ENCODE measurements at regions not wholly inside any gene's neighbourhood (a gene's known extent, or its start where the extent isn't known, plus 50 kb on each side); places are given as distances from the start of the nearest gene placed in this dataset.

GRCh38 chr3:176426371-176426770 lies 770.9 kb downstream of the TBL1XR1 start:
- POLR2A ChIA-PET (ENCODE audit: unreplicated experiment), result no interaction called here

GRCh38 chr3:176416870-176417269 lies 780.4 kb downstream of the TBL1XR1 start:
- ChIA-PET POLR2A (ENCODE audit: unreplicated experiment) (no interaction called here), CTCF (no interaction called here)
- Histone ChIP-seq H3K9me2 (ENCODE audit: insufficient read depth) (no peaks in the 10 kb centered on the region), H4K20me1 (ENCODE audit: insufficient read depth) (no peaks in the 10 kb centered on the region), H2AFZ (no peak overlapping the region), H3K27ac (no peak overlapping the region), H3K36me3 (ENCODE audit: low read depth) (no peaks in the 10 kb centered on the region), H3F3A (ENCODE audit: insufficient read depth, low read depth) (no peaks in the 10 kb centered on the region), H3K4me3 (no peak overlapping the region), H3K9me3 (ENCODE audit: insufficient read depth, low read depth) (peaks cover 4% of the 10 kb centered on the region; the same call in 1 of the 2 replicates), H3K4me2 (no peak overlapping the region), H3K27me3 (ENCODE audit: insufficient read depth, low read depth) (no peaks in the 10 kb centered on the region), H3K79me2 (ENCODE audit: low read depth) (no peaks in the 10 kb centered on the region), H3K4me1 (replicated peaks; ENCODE audit: insufficient read depth) (no peaks in the 10 kb centered on the region)
- TF ChIP-seq EZH2 (IDR thresholded peaks at IDR 0.05; ENCODE audit: low read depth) (no peak), CTCF (conservative IDR thresholded peaks at IDR 0.05) (no peak)
- intact Hi-C loops (cut with micrococcal nuclease; ENCODE audit: unreplicated experiment), result no loop called here
- no peak for DNase-seq
- BruUV-seq (replicated peaks), result no TSS peak

More at GRCh38 chr3:176426371-176426770, 770.9 kb downstream of the TBL1XR1 start:
- no peaks in the 10 kb centered on the region for H4K20me1 ChIP-seq (ENCODE audit: insufficient read depth)
- H3K4me2 ChIP-seq, result no peak overlapping the region
- H3K27ac ChIP-seq, result no peak overlapping the region
- BruUV-seq (replicated peaks), result no TSS peak
- H3K27me3 ChIP-seq (ENCODE audit: insufficient read depth, low read depth), result no peaks in the 10 kb centered on the region
- no peaks in the 10 kb centered on the region; the same call in 1 of the 2 replicates for H3F3A ChIP-seq (ENCODE audit: insufficient read depth, low read depth)
- no peak overlapping the region for H3K4me3 ChIP-seq
- no peaks in the 10 kb centered on the region for H3K79me2 ChIP-seq (ENCODE audit: low read depth)
- TF ChIP-seq CTCF (conservative IDR thresholded peaks at IDR 0.05) (no peak), EZH2 (IDR thresholded peaks at IDR 0.05; ENCODE audit: low read depth) (no peak)
- no peaks in the 10 kb centered on the region for H3K9me2 ChIP-seq (ENCODE audit: insufficient read depth)
- no peaks in the 10 kb centered on the region for H3K36me3 ChIP-seq (ENCODE audit: low read depth)
- DNase-seq, result no peak
- CTCF ChIA-PET, result no interaction called here
- intact Hi-C loops (cut with micrococcal nuclease; ENCODE audit: unreplicated experiment), result no loop called here
- no peaks in the 10 kb centered on the region for H3K9me3 ChIP-seq (ENCODE audit: insufficient read depth, low read depth)
- no peaks in the 10 kb centered on the region for H3K4me1 ChIP-seq (replicated peaks; ENCODE audit: insufficient read depth)
- peak overlapping the region; percentile 14; the same call in 1 of the 2 replicates for H2AFZ ChIP-seq

GRCh38 chr3:176415661-176416295 lies 781.5 kb downstream of the TBL1XR1 start:
- intact Hi-C loops (cut with micrococcal nuclease; ENCODE audit: unreplicated experiment), result no loop called here
- DNase-seq, result no peak
- H3K79me2 ChIP-seq (ENCODE audit: low read depth), result no peaks in the 10 kb centered on the region
- H2AFZ ChIP-seq, result no peak overlapping the region
- no peaks in the 10 kb centered on the region for H3F3A ChIP-seq (ENCODE audit: insufficient read depth, low read depth)
- H3K36me3 ChIP-seq (ENCODE audit: low read depth), result no peaks in the 10 kb centered on the region
- H3K9me3 ChIP-seq (ENCODE audit: insufficient read depth, low read depth), result peaks cover 4% of the 10 kb centered on the region; the same call in 1 of the 2 replicates
- BruUV-seq (replicated peaks), result no TSS peak
- no peaks in the 10 kb centered on the region for H3K4me1 ChIP-seq (replicated peaks; ENCODE audit: insufficient read depth)
- POLR2A ChIA-PET (ENCODE audit: unreplicated experiment), result no interaction called here
- H3K9me2 ChIP-seq (ENCODE audit: insufficient read depth), result no peaks in the 10 kb centered on the region
- no peak overlapping the region for H3K4me2 ChIP-seq
- TF ChIP-seq EZH2 (IDR thresholded peaks at IDR 0.05; ENCODE audit: low read depth) (no peak), CTCF (conservative IDR thresholded peaks at IDR 0.05) (no peak)
- H4K20me1 ChIP-seq (ENCODE audit: insufficient read depth), result no peaks in the 10 kb centered on the region
- CTCF ChIA-PET, result no interaction called here
- no peak overlapping the region for H3K4me3 ChIP-seq
- H3K27ac ChIP-seq, result no peak overlapping the region
- no peaks in the 10 kb centered on the region for H3K27me3 ChIP-seq (ENCODE audit: insufficient read depth, low read depth)

Measured in PC-9 (cell line).